ENCODE measurements at regions not wholly inside any gene's neighbourhood (a gene's known extent, or its start where the extent isn't known, plus 50 kb on each side); places are given as distances from the start of the nearest gene placed in this dataset.
A peak's percentile ranks its signal among the peaks of the same experiment; 100 is the strongest.

GRCh38 chr2:240227538-240228428 is 87.3 kb upstream of the OTOS start:
- Mint-ChIP-seq H3K27ac (no peak overlapping the region), H3K4me3 (no peak overlapping the region), H3K9me3 (peaks cover 4% of the 10 kb centered on the region), H3K36me3 (ENCODE audit: low read depth) (no peaks in the 10 kb centered on the region), H3K27me3 (peaks cover 38% of the 10 kb centered on the region), H3K4me1 (no peaks in the 10 kb centered on the region)
- ATAC-seq (replicated peaks): no peak

GRCh38 chr2:240229005-240229404 is 88.5 kb upstream of the OTOS start:
- Mint-ChIP-seq H3K9me3 (peaks cover 4% of the 10 kb centered on the region), H3K27ac (no peak overlapping the region), H3K4me1 (no peaks in the 10 kb centered on the region), H3K27me3 (peaks cover 26% of the 10 kb centered on the region), H3K36me3 (ENCODE audit: low read depth) (no peaks in the 10 kb centered on the region), H3K4me3 (no peak overlapping the region)
- no peak for ATAC-seq (replicated peaks)

GRCh38 chr2:240229603-240230235 is 89.3 kb upstream of the OTOS start:
- Mint-ChIP-seq H3K27me3 (peaks cover 19% of the 10 kb centered on the region), H3K4me1 (no peaks in the 10 kb centered on the region), H3K27ac (no peak overlapping the region), H3K4me3 (no peak overlapping the region), H3K36me3 (ENCODE audit: low read depth) (no peaks in the 10 kb centered on the region), H3K9me3 (peaks cover 4% of the 10 kb centered on the region)
- ATAC-seq (replicated peaks): no peak

GRCh38 chr2:240230291-240230931 is 90.0 kb upstream of the OTOS start:
- ATAC-seq (replicated peaks): no peak
- no peaks in the 10 kb centered on the region for H3K36me3 Mint-ChIP-seq (ENCODE audit: low read depth)
- no peaks in the 10 kb centered on the region for H3K4me1 Mint-ChIP-seq
- peaks cover 12% of the 10 kb centered on the region for H3K27me3 Mint-ChIP-seq
- H3K27ac Mint-ChIP-seq: no peak overlapping the region
- H3K4me3 Mint-ChIP-seq: no peak overlapping the region
- H3K9me3 Mint-ChIP-seq: peaks cover 4% of the 10 kb centered on the region

GRCh38 chr2:240231838-240232244 is 91.4 kb upstream of the OTOS start:
- no peak overlapping the region for H3K27ac Mint-ChIP-seq
- no peaks in the 10 kb centered on the region for H3K4me1 Mint-ChIP-seq
- no peak for ATAC-seq (replicated peaks)
- H3K4me3 Mint-ChIP-seq: no peak overlapping the region
- H3K27me3 Mint-ChIP-seq: peaks cover 5% of the 10 kb centered on the region
- H3K9me3 Mint-ChIP-seq: peaks cover 4% of the 10 kb centered on the region
- no peaks in the 10 kb centered on the region for H3K36me3 Mint-ChIP-seq (ENCODE audit: low read depth)

GRCh38 chr2:240232264-240232915 is 91.9 kb upstream of the OTOS start:
- Mint-ChIP-seq H3K27ac (no peak overlapping the region), H3K4me1 (no peaks in the 10 kb centered on the region), H3K27me3 (peaks cover 5% of the 10 kb centered on the region)

GRCh38 chr2:240232961-240233884 is 92.8 kb upstream of the OTOS start:
- peaks cover 5% of the 10 kb centered on the region for H3K27me3 Mint-ChIP-seq
- no peak overlapping the region for H3K27ac Mint-ChIP-seq
- H3K4me1 Mint-ChIP-seq: no peaks in the 10 kb centered on the region
- H3K36me3 Mint-ChIP-seq (ENCODE audit: low read depth): no peaks in the 10 kb centered on the region
- peak; percentile 74 for ATAC-seq (replicated peaks)
- peaks cover 3% of the 10 kb centered on the region for H3K9me3 Mint-ChIP-seq
- H3K4me3 Mint-ChIP-seq: no peak overlapping the region

More at GRCh38 chr2:240232264-240232915, 91.9 kb upstream of the OTOS start:
- ATAC-seq (replicated peaks): no peak
- Mint-ChIP-seq H3K9me3 (peaks cover 4% of the 10 kb centered on the region), H3K4me3 (no peak overlapping the region), H3K36me3 (ENCODE audit: low read depth) (no peaks in the 10 kb centered on the region)

GRCh38 chr2:240233885-240234502 is 93.5 kb upstream of the OTOS start:
- Mint-ChIP-seq H3K27ac (no peak overlapping the region), H3K27me3 (peaks cover 9% of the 10 kb centered on the region), H3K4me1 (no peaks in the 10 kb centered on the region), H3K4me3 (no peak overlapping the region), H3K9me3 (no peaks in the 10 kb centered on the region), H3K36me3 (ENCODE audit: low read depth) (no peaks in the 10 kb centered on the region)
- no peak for ATAC-seq (replicated peaks)

- no peaks in the 10 kb centered on the region for H3K36me3 Mint-ChIP-seq (ENCODE audit: low read depth)
- H3K27me3 Mint-ChIP-seq: peaks cover 9% of the 10 kb centered on the region
- ATAC-seq (replicated peaks): no peak
- H3K27ac Mint-ChIP-seq: no peak overlapping the region
- no peaks in the 10 kb centered on the region for H3K4me1 Mint-ChIP-seq
- H3K4me3 Mint-ChIP-seq: no peak overlapping the region
- H3K9me3 Mint-ChIP-seq: no peaks in the 10 kb centered on the region
These were observed 94.1 kb upstream of the OTOS start for GRCh38 chr2:240234503-240234951.

GRCh38 chr2:240235149-240235803 is 94.8 kb upstream of the OTOS start:
- no peaks in the 10 kb centered on the region for H3K9me3 Mint-ChIP-seq
- no peaks in the 10 kb centered on the region for H3K36me3 Mint-ChIP-seq (ENCODE audit: low read depth)
- no peaks in the 10 kb centered on the region for H3K4me1 Mint-ChIP-seq
- no peak for ATAC-seq (replicated peaks)
- H3K27me3 Mint-ChIP-seq: peaks cover 4% of the 10 kb centered on the region
- H3K4me3 Mint-ChIP-seq: no peak overlapping the region
- no peak overlapping the region for H3K27ac Mint-ChIP-seq

- ATAC-seq (replicated peaks): no peak
- Mint-ChIP-seq H3K4me3 (no peak overlapping the region), H3K9me3 (no peaks in the 10 kb centered on the region), H3K4me1 (no peaks in the 10 kb centered on the region), H3K27me3 (peaks cover 6% of the 10 kb centered on the region), H3K27ac (no peak overlapping the region), H3K36me3 (ENCODE audit: low read depth) (no peaks in the 10 kb centered on the region)
These were observed 95.4 kb upstream of the OTOS start for GRCh38 chr2:240235811-240236210.

GRCh38 chr2:240236217-240237111 is 96.0 kb upstream of the OTOS start:
- Mint-ChIP-seq H3K27ac (no peak overlapping the region), H3K36me3 (ENCODE audit: low read depth) (no peaks in the 10 kb centered on the region), H3K9me3 (no peaks in the 10 kb centered on the region), H3K27me3 (peaks cover 6% of the 10 kb centered on the region), H3K4me1 (no peaks in the 10 kb centered on the region), H3K4me3 (no peak overlapping the region)
- no peak for ATAC-seq (replicated peaks)
